Neural crest cell (in vitro differentiated cells): ENCODE measurements at regions not wholly inside any gene's neighbourhood (a gene's known extent, or its start where the extent isn't known, plus 50 kb on each side); places are given as distances from the start of the nearest gene placed in this dataset.

Experiments
- DNase-seq: peaks from one replicate; pipeline ENCODE4 v3.0.0; 2021; ENCODE audit warnings: low read depth, mixed read lengths, low spot score
- H3K27ac Mint-ChIP-seq: one replicate; pipeline ENCODE4 v1.8.0; 2021; ENCODE audit warnings: mild to moderate bottlenecking, mixed read lengths; ENCODE audit not compliant: unreplicated experiment
- H3K27me3 Mint-ChIP-seq: 2 replicates; pipeline ENCODE4 v1.8.0; 2021; ENCODE audit warnings: low read depth, mild to moderate bottlenecking, mixed read lengths
- H3K36me3 Mint-ChIP-seq: 2 replicates; pipeline ENCODE4 v1.8.0; 2021; ENCODE audit warnings: low read depth, mild to moderate bottlenecking, mixed read lengths
- H3K4me1 Mint-ChIP-seq: 2 replicates; pipeline ENCODE4 v1.8.0; 2021; ENCODE audit warnings: mixed read lengths
- H3K4me3 Mint-ChIP-seq: one replicate; pipeline ENCODE4 v1.8.0; 2021; ENCODE audit warnings: mild to moderate bottlenecking, mixed read lengths
- H3K9me3 Mint-ChIP-seq: 2 replicates; pipeline ENCODE4 v1.8.0; 2021; ENCODE audit warnings: mixed read lengths
- CTCF ChIP-seq: fragments of 200-600 bp; sonication (generic); conservative IDR thresholded peaks from 2 replicates; pipeline ENCODE4 v1.5.0; 2021; ENCODE audit warnings: antibody characterized with exemption, mild to moderate bottlenecking

- no peak overlapping the region for H3K27ac Mint-ChIP-seq
- H3K27me3 Mint-ChIP-seq: no peaks in the 10 kb centered on the region
- TF ChIP-seq CTCF: no peak
These were observed 137.1 kb upstream of the MAGI3 start for GRCh38 chr1:113253187-113253586.

GRCh38 chr1:113253590-113253989 lies 136.7 kb upstream of the MAGI3 start:
- H3K27ac Mint-ChIP-seq: no peak overlapping the region
- no peak for TF ChIP-seq CTCF
- DNase-seq: no peak
- H3K27me3 Mint-ChIP-seq: no peaks in the 10 kb centered on the region
- H3K9me3 Mint-ChIP-seq: no peaks in the 10 kb centered on the region
- H3K4me1 Mint-ChIP-seq: peaks cover 12% of the 10 kb centered on the region
- no peak overlapping the region for H3K4me3 Mint-ChIP-seq
- no peaks in the 10 kb centered on the region for H3K36me3 Mint-ChIP-seq

More at GRCh38 chr1:113253187-113253586, 137.1 kb upstream of the MAGI3 start:
- no peaks in the 10 kb centered on the region for H3K36me3 Mint-ChIP-seq
- no peaks in the 10 kb centered on the region for H3K9me3 Mint-ChIP-seq
- no peak for DNase-seq
- no peak overlapping the region for H3K4me3 Mint-ChIP-seq
- peaks cover 12% of the 10 kb centered on the region for H3K4me1 Mint-ChIP-seq

- H3K27me3 Mint-ChIP-seq: no peaks in the 10 kb centered on the region
- no peak for TF ChIP-seq CTCF
- H3K4me3 Mint-ChIP-seq: no peak overlapping the region
- no peaks in the 10 kb centered on the region for H3K9me3 Mint-ChIP-seq
- H3K4me1 Mint-ChIP-seq: peaks cover 8% of the 10 kb centered on the region
- no peak overlapping the region for H3K27ac Mint-ChIP-seq
- DNase-seq: no peak
- no peaks in the 10 kb centered on the region for H3K36me3 Mint-ChIP-seq
These were observed 135.1 kb upstream of the MAGI3 start for GRCh38 chr1:113255038-113255719.

GRCh38 chr1:113255720-113256347 lies 134.5 kb upstream of the MAGI3 start:
- Mint-ChIP-seq H3K4me3 (no peak overlapping the region), H3K9me3 (no peaks in the 10 kb centered on the region), H3K27ac (no peak overlapping the region), H3K36me3 (no peaks in the 10 kb centered on the region), H3K4me1 (peaks cover 4% of the 10 kb centered on the region), H3K27me3 (no peaks in the 10 kb centered on the region)
- TF ChIP-seq CTCF: no peak
- no peak for DNase-seq

- H3K27me3 Mint-ChIP-seq: no peaks in the 10 kb centered on the region
- DNase-seq: no peak
- H3K9me3 Mint-ChIP-seq: no peaks in the 10 kb centered on the region
- peaks cover 4% of the 10 kb centered on the region for H3K4me1 Mint-ChIP-seq
- TF ChIP-seq CTCF: no peak
- H3K27ac Mint-ChIP-seq: no peak overlapping the region
- H3K36me3 Mint-ChIP-seq: no peaks in the 10 kb centered on the region
- no peak overlapping the region for H3K4me3 Mint-ChIP-seq
These were observed 134.0 kb upstream of the MAGI3 start for GRCh38 chr1:113256348-113256729.
